Left ventricle myocardium inferior (tissue), 1 donor: ENCODE measurements at regions not wholly inside any gene's neighbourhood (a gene's known extent, or its start where the extent isn't known, plus 50 kb on each side); places are given as distances from the start of the nearest gene placed in this dataset.
"Not testable (repeated sequence)": the region's sequence is repeated elsewhere in the genome, so short reads cannot be mapped to it uniquely, and the experiment has no call there.

Experiments used
- DNase-seq: peaks from one replicate; pipeline ENCODE4 v3.0.0-alpha.2; 2020
- H3K27ac ChIP-seq: fragments of 200-600 bp; replicated peaks from 2 replicates; pipeline ENCODE4 v1.8.0; 2021
- H3K27me3 ChIP-seq: fragments of 200-600 bp; 2 replicates; pipeline ENCODE4 v1.8.0; 2021; ENCODE audit warnings: low read depth
- H3K36me3 ChIP-seq: fragments of 200-600 bp; 2 replicates; pipeline ENCODE4 v1.8.0; 2021
- H3K4me1 ChIP-seq: fragments of 200-600 bp; 2 replicates; pipeline ENCODE4 v1.8.0; 2021
- H3K4me3 ChIP-seq: fragments of 200-600 bp; 2 replicates; pipeline ENCODE4 v1.8.0; 2021; ENCODE audit warnings: mild to moderate bottlenecking, moderate library complexity
- H3K9me3 ChIP-seq: fragments of 200-600 bp; replicated peaks from 2 replicates; pipeline ENCODE4 v1.8.0; 2021
- intact Hi-C: fragments of 100-400 bp; cut with micrococcal nuclease; formaldehyde crosslinking; loops from one replicate; pipeline ENCODE4 v1.11.0; 2022
- TF ChIP-seq, protein P1 (sequence below): fragments of 200-600 bp; IDR thresholded peaks from 2 replicates; pipeline ENCODE4 v1.8.0; 2021; ENCODE audit warnings: antibody characterized with exemption, mild to moderate bottlenecking, borderline replicate concordance
- donor health status: DM: no; HTN: yes; CAD: no; lungs with severe emphysema.

DNA sequence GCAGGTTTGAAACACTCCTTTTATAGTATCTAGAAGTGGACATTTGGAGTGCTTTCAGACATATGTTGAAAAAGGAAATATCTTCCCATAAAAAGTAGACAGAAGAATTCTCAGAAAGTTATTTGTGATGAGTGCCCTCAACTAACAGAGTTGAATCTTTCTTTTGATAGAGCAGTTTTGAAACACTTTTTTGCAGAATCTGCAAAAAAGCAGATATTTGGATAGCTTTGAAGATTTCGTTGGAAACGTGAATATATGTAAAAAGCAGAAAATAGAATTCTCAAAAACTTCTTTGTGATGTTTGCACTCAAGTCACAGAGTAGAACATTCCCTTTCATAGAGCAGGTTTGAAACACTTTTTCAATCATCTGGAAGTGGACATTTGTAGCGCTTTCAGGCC is 676.4 kb upstream of the ZNF337 start:
- H3K4me1 ChIP-seq, intact Hi-C loops, H3K27me3 ChIP-seq, H3K4me3 ChIP-seq, DNase-seq, H3K27ac ChIP-seq, H3K36me3 ChIP-seq: not testable (repeated sequence)
- H3K9me3 ChIP-seq: peaks cover 12% of the 10 kb centered on the region

DNA sequence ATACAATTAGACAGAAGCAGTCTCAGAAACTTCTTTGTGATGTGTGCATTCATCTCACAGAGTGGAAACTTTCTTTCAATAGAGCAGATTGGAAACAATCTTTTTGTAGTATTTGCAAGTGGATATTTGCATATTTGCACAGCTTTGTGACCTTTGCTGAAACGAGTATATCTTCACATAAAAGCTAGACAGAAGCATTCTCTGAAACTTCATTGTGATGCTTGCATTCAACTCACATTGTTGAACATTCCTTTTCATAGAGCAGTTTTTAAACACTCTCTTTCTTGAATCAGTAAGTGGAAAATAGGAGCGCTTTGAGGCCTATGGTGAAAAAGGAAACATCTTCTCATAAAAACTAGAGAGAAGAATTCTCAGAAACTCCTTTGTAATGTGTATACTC is 657.9 kb upstream of the ZNF337 start:
- TF ChIP-seq, protein P1, sequence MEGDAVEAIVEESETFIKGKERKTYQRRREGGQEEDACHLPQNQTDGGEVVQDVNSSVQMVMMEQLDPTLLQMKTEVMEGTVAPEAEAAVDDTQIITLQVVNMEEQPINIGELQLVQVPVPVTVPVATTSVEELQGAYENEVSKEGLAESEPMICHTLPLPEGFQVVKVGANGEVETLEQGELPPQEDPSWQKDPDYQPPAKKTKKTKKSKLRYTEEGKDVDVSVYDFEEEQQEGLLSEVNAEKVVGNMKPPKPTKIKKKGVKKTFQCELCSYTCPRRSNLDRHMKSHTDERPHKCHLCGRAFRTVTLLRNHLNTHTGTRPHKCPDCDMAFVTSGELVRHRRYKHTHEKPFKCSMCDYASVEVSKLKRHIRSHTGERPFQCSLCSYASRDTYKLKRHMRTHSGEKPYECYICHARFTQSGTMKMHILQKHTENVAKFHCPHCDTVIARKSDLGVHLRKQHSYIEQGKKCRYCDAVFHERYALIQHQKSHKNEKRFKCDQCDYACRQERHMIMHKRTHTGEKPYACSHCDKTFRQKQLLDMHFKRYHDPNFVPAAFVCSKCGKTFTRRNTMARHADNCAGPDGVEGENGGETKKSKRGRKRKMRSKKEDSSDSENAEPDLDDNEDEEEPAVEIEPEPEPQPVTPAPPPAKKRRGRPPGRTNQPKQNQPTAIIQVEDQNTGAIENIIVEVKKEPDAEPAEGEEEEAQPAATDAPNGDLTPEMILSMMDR: no peak
- Histone ChIP-seq H3K9me3 (peaks cover 8% of the 10 kb centered on the region), H3K27ac (no peak overlapping the region), H3K4me1 (no peaks in the 10 kb centered on the region), H3K36me3 (no peaks in the 10 kb centered on the region), H3K4me3 (no peak overlapping the region), H3K27me3 (no peaks in the 10 kb centered on the region)
- intact Hi-C loops: no loop called here
- no peak for DNase-seq

DNA sequence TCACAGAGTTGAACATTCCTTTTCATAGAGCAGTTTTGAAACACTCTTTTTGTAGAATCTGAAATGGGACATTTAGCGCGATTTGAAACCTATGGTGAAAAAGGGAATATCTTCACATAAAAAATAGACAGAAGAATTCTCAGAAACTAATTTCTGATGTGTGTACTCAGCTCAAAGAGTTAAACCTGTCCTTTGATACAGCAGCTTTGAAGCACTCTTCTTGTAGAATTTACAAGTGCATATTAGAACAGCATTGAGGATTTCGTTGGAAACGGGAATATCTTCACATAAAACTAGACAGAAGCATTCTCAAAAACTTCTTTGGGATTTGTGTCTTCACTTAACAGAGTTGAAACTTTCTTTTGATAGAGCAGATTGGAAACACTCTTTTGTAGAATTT is 650.7 kb upstream of the ZNF337 start:
- no peaks in the 10 kb centered on the region for H3K4me1 ChIP-seq
- H3K4me3 ChIP-seq: no peak overlapping the region
- peaks cover 10% of the 10 kb centered on the region for H3K9me3 ChIP-seq
- no peak for DNase-seq
- H3K36me3 ChIP-seq: no peaks in the 10 kb centered on the region
- H3K27me3 ChIP-seq: no peaks in the 10 kb centered on the region
- no peak overlapping the region for H3K27ac ChIP-seq
- intact Hi-C loops: no loop called here
- TF ChIP-seq, protein P1: no peak

DNA sequence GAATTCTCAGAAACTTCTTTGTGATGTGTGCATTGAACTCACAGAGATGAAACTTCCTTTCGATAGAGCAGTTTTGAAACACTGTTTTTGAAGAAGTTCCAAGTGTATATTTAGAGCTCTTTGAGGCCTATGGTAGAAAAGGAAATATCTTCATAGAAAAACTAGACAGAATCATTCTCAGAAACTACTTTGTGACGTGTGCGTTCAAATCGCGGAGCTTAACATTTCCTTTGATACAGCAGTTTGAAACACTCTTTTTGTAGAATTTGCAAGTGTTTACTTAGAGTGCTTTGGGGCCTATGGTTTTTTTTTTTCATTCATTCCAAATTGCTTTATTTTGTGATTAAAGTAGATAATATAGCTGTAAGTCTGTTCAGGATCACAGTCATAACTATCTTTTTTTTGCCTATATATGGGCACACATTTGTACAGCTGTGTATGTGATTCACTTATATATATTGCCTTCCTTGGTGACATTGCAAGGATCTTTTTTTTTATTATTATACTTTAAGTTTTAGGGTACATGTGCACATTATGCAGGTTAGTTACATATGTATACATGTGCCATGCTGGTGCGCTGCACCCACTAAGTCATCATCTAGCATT is 643.9 kb upstream of the ZNF337 start:
- DNase-seq, H3K4me1 ChIP-seq, H3K4me3 ChIP-seq, H3K27me3 ChIP-seq, H3K9me3 ChIP-seq, intact Hi-C loops, H3K36me3 ChIP-seq, H3K27ac ChIP-seq: not testable (repeated sequence)

DNA sequence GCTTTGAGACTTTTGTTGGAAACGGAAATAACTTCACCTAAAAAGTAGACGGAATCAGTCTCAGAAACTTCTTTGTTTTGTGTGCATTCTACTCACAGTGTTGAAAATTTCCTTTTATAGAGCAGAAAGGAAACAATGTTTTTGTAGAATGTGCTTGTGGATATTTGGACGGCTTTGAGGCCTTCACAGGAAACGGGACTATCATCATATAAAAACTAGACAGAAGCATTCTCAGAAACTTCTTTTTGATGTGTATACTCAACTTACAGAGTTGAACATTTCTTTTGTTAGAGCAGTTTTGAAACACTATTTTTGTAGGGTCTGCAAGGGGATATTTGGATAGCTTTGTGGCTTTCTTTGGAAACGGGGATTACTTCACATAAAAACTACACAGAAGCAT is 627.5 kb upstream of the ZNF337 start:
- H3K4me1 ChIP-seq: no peaks in the 10 kb centered on the region
- H3K9me3 ChIP-seq: no peaks in the 10 kb centered on the region
- no peaks in the 10 kb centered on the region for H3K27me3 ChIP-seq
- TF ChIP-seq, protein P1: no peak
- no peaks in the 10 kb centered on the region for H3K36me3 ChIP-seq
- no peak for DNase-seq
- no peak overlapping the region for H3K4me3 ChIP-seq
- intact Hi-C loops: no loop called here
- no peak overlapping the region for H3K27ac ChIP-seq

DNA sequence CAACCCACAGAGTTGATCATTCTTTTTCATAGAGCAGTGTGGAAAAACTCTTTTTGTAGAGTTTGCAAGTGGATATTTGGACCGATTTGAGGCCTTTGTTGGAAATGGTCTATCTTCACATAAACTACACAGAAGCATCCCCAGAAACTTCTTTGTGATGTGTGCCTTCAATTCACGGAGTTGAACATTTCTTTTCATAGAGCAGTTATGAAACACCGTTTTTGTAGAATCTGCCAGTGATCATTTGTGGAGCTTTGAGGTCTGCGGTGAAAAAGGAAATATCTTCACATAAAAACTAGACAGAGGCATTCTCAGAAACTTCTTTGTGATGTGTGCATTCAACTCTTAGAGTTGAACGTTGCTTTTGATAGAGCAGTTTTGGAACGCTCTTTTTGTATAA is 618.4 kb upstream of the ZNF337 start:
- intact Hi-C loops: no loop called here
- Histone ChIP-seq H3K9me3 (no peaks in the 10 kb centered on the region), H3K27ac (no peak overlapping the region), H3K4me3 (no peak overlapping the region), H3K4me1 (no peaks in the 10 kb centered on the region), H3K27me3 (no peaks in the 10 kb centered on the region), H3K36me3 (no peaks in the 10 kb centered on the region)
- no peak for DNase-seq
- TF ChIP-seq, protein P1: no peak

DNA sequence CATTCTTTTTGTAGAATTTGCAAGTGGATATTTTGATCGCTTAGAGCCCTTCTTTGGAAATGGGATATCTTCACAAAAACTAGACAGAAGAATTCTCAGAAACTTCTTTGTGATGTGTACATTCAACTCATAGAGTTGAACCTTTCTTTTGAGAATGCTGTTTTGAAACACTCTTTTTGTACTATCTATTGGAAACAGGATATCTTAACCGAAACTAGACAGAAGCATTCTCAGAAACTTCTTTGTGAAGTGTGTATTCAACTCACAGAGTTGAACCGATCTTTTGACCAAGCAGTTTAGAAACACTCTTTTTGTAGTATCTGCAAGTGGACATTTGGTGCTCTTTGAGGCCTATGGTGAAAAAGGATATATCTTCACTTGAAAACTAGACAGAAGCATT is 613.1 kb upstream of the ZNF337 start:
- H3K4me3 ChIP-seq, H3K9me3 ChIP-seq, intact Hi-C loops, DNase-seq, H3K36me3 ChIP-seq, H3K4me1 ChIP-seq, H3K27ac ChIP-seq, H3K27me3 ChIP-seq: not testable (repeated sequence)
